ENCODE measurements at regions not wholly inside any gene's neighbourhood (a gene's known extent, or its start where the extent isn't known, plus 50 kb on each side); places are given as distances from the start of the nearest gene placed in this dataset.

DNA sequence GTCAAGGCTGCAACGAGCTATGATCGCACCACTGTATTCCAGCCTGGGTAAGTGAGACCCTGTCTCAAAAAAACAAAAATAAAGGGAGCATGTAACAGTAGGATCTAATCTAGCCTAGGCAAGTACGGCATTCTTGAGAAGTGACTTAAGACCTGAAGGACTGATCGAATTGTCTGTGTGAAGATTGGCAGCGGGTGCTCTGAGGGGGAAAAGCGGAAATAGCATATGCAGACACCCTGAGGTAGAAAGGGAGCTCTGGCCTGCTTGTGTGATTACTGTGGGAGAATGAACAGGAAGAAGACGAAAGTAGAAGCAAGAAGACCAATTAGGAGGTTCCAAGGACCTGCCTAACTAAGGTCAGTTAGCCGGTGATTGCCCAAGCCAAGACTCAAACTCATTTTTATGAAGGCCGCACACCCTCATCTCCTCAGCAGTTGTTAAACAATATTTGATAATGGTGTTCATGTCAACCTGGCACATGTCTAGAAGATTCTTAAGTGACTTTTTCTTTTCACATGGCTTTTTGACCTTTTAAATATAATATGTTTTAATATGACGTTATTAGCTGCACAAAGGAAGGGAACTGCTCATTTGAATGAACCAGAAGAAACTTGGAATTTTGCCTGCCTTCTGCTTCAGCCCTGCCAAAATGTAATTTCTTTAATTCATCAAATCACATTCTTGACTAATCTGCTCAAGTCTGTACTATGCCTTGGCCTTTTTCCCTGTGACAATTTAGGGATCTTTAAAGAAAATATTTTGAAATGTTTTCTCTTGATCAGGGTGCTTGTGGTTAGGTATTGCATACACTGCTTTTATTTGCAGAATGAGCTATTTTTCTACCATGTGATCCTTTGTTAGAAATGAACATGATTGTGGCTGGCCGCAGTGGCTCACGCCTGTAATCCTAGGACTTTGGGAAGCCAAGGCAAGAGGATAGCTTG is 289.2 kb upstream of the DMRT1 start:
- peak; percentile 78 to 79 for DNase-seq

DNA sequence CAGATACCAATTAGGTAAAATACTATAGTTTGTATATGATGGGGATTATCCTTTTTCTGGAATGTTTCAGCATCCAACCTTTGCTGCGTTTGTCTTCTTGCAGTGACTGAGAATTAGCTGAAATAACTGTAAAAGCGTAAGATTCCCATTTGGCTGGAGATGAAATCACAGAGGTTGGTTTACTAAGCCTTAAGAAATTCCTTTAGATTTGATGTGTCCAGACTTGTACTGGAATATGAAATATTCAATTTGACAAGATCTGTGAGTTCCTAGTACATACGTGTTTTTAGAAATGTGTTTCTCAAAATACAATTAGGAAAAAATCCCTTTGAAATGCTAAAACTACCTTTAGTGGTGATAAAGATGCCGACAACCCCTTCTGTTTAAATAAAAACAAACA is 286.0 kb upstream of the DMRT1 start:
- no peak for DNase-seq

- no peak for DNase-seq
Observed at GRCh38 chr9:556199-556598, 285.3 kb upstream of the DMRT1 start.

- no peak for DNase-seq
Observed at GRCh38 chr9:556675-557074, 284.8 kb upstream of the DMRT1 start.

DNA sequence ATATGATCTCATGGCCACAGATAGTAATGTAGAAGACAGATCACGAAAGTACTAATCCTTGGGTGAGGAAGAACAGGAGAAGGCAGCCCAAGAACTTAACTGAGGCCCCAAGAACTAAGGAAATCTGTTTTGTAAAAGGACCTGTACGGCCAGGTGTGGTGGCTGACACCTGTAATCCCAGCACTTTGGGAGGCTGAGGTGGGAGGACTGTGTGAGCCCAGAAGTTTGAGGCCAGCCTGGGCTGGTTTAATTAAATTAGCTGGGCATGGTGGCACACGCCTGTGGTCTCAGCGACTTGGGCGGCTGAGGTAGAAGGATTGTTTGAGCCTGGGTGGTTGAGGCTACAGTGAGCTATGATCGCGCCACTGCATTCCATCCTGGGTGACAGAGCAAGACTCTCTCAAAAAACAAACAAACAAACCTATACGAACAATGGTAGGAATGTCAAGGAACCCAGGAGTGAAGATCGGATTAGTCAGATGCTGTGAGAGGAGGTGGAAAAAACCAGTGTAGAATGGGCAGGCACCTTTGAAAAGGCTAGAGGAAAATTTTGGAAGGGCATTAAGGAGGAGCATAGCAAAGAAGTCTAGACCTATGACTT is 283.8 kb upstream of the DMRT1 start:
- no peak for DNase-seq

- peak; percentile 45 to 46 for DNase-seq
Observed at GRCh38 chr9:561427-561826, 280.1 kb upstream of the DMRT1 start.

GRCh38 chr9:563200-563599 is 278.3 kb upstream of the DMRT1 start:
- no peak for DNase-seq

DNA sequence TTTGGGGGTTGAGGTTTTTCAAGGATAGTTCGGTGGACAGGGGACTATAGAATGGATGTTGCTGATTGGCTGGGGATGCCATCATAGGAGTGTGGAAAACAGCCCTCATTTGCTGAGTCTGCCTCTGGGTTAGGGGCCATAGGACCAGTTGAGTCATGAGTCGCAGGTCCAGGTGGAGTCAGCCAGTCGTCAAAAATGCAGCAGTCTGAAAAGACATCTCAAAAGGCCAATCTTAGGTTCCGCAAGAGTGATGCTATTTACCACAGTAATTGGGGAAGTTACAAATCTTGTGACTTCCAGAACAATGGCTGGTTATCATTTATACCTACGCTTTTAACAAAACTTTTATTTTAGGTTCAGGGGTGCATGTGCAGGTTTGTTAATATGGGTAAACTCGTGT is 276.0 kb upstream of the DMRT1 start:
- no peak for DNase-seq

DNA sequence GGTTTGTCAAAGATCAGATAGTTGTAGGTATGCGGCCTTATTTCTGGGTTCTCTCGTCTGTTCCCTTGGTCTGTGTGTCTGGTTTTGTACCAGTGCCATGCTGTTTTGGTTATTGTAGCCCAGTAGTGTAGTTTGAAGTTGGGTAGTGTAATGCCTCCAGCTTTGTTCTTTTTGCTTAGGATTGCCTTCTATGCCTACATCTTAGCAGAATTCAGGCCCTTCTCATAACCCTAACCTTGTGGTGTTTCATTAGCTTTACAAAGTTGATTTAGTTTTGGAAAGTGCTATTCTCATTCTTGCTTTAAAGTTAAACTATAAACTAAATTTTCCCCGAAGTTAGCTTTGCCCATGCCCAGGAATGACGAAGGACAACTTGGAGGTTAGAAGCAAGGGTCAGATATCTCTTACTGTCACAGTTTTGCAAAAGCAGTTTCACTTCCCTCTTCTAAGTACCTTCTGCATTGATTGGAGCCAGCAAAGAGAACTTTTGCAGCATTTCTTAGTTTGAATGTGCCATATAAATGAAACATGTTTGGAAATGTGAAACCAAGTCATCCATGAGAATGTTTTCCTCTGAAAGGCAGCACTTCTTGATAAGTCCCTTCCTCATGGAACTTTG is 274.3 kb upstream of the DMRT1 start:
- DNase-seq, result no peak

DNA sequence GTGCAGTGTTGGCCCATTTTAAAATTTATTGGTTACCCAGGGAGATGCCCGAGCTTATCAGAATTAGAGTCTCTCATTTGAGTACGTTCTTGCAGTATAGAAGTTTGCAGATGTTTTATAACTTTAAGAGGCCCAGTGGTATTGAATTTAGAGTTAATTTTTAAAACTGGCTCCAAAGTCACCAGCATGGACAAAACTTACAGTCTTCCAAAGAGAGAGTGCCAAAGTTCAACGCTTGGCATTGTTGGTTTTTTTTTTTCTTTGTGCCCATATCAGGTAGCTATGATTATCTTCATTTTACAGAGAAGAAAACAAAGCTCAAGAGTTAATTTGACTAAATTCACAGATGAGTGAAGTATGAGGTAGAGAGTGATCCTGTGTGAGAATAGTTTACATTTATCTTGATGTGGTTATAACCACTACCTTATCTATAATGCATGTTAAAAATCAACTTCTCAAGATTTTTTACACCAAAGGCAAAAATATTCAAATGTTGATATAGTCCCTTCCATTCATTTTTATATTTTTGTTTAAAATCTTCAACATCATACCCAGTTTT is 273.7 kb upstream of the DMRT1 start:
- no peak for DNase-seq

- no peak for DNase-seq
Observed at GRCh38 chr9:569296-569695, 272.2 kb upstream of the DMRT1 start.

- no peak for DNase-seq
Observed at GRCh38 chr9:570187-570586, 271.3 kb upstream of the DMRT1 start.

GRCh38 chr9:571066-571465 is 270.4 kb upstream of the DMRT1 start:
- DNase-seq, result no peak

GRCh38 chr9:571741-572140 is 269.8 kb upstream of the DMRT1 start:
- no peak for DNase-seq

- DNase-seq, result no peak
Observed at GRCh38 chr9:573691-574410, 267.6 kb upstream of the DMRT1 start.

DNA sequence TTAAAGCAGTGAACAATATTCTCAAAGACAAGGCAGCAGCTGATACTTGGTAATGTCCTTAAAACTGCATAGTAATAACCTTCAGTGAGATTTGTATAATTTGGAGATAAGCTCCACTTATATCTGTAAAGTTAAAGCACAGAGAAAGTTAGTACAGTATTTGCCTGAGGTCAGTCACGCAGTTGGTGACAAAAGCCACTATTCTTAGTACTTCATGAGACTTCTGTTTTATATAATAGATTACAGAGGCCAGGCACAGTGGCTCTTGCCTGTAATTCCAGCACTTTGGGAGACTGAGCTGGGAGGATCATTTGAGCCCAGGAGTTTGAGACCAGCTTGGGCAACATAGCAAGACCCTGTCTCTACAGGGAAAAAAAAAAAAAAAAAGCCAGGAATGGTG is 266.4 kb upstream of the DMRT1 start:
- DNase-seq, result no peak

DNA sequence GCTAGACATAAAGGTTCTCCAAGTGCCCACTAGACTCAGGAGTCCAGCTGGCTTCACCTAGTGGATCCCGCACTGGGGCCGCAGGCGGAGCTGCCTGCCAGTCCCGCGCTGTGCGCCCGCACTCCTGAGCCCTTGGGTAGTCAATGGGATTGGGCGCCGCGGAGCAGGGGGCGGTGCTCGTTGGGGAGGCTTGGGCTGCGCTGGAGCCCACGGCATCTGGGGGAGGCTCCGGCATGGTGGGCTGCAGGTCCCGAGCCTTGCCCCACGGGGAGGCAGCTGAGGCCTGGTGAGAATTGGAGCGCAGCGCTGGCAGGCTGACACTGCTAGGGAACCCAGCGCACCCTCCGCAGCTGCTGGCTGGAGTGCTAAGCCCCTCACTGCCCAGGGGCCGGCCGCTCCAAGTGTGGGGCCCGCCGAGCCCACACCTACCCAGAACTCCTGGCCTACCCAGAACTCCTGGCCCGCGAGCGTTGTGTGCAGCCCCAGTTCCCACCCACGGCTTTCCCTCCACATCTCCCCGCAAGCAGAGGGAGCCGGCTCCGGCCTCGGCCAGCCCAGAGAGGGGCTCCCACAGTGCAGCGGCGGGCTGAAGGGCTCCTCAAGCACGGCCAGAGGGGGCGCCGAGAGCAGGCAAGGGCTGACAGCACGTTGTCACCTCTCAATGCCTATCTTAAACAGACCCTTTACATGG is 260.7 kb upstream of the DMRT1 start:
- DNase-seq, result no peak

- no peak for DNase-seq
Observed at GRCh38 chr9:581673-582497, 259.6 kb upstream of the DMRT1 start.

- no peak for DNase-seq
Observed at GRCh38 chr9:582775-583174, 258.7 kb upstream of the DMRT1 start.

DNA sequence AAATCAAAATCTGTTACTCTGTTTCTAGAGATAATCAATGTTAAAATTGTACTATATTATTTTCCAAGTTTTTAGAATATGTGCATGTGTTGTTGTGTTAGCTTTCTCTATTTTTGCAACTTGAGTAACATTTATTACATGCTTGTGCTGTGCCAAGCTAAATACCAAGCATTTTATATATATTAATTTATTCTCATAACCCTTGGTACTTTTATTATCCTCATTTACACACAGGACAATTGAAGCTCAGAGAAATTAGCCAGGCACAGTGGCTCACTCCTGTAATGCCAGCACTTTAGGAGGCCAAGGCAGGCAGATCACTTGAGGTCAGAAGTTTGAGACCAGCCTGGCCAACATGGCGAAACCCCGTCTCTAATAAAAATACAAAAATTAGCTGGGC is 254.0 kb upstream of the DMRT1 start:
- DNase-seq, result no peak

Measured in right lung (tissue), 2 donors.